Vagina (tissue), 2 donors: ENCODE measurements at regions not wholly inside any gene's neighbourhood (a gene's known extent, or its start where the extent isn't known, plus 50 kb on each side); places are given as distances from the start of the nearest gene placed in this dataset.

Source experiments
- CTCF ChIP-seq, 3 experiments: fragments of 450-650 bp in 2 of 3; fragments of 200-600 bp in 1 of 3; sonication (generic) in 1 of 3; IDR thresholded peaks; one replicate each; pipeline ENCODE4 v1.5.1; 2017 to 2019; ENCODE audit warnings: antibody characterized with exemption in 3 of 3, mild to moderate bottlenecking in 2 of 3, moderate library complexity in 2 of 3
- POLR2A ChIP-seq, 2 donors: fragments of 450-650 bp; IDR thresholded peaks; one replicate each; pipeline ENCODE4 v1.6.1; 2017; ENCODE audit warnings: antibody characterized with exemption in 2 of 2, mild to moderate bottlenecking in 2 of 2, moderate library complexity in 2 of 2

- no peak for TF ChIP-seq POLR2A (IDR thresholded peaks at IDR 0.05)
- TF ChIP-seq CTCF (IDR thresholded peaks at IDR 0.05): no peak
Measured at GRCh38 chr13:39941911-39942551, 286.6 kb downstream of the COG6 start.
